Neural crest cell (in vitro differentiated cells): ENCODE measurements at regions not wholly inside any gene's neighbourhood (a gene's known extent, or its start where the extent isn't known, plus 50 kb on each side); places are given as distances from the start of the nearest gene placed in this dataset.

ENCODE experiments used
- DNase-seq: peaks from one replicate; pipeline ENCODE4 v3.0.0; 2021; ENCODE audit warnings: low read depth, mixed read lengths, low spot score
- H3K27ac Mint-ChIP-seq: one replicate; pipeline ENCODE4 v1.8.0; 2021; ENCODE audit warnings: mild to moderate bottlenecking, mixed read lengths; ENCODE audit not compliant: unreplicated experiment
- H3K27me3 Mint-ChIP-seq: 2 replicates; pipeline ENCODE4 v1.8.0; 2021; ENCODE audit warnings: low read depth, mild to moderate bottlenecking, mixed read lengths
- H3K36me3 Mint-ChIP-seq: 2 replicates; pipeline ENCODE4 v1.8.0; 2021; ENCODE audit warnings: low read depth, mild to moderate bottlenecking, mixed read lengths
- H3K4me1 Mint-ChIP-seq: 2 replicates; pipeline ENCODE4 v1.8.0; 2021; ENCODE audit warnings: mixed read lengths
- H3K4me3 Mint-ChIP-seq: one replicate; pipeline ENCODE4 v1.8.0; 2021; ENCODE audit warnings: mild to moderate bottlenecking, mixed read lengths
- H3K9me3 Mint-ChIP-seq: 2 replicates; pipeline ENCODE4 v1.8.0; 2021; ENCODE audit warnings: mixed read lengths
- TF ChIP-seq, protein P1 (sequence below): fragments of 200-600 bp; sonication (generic); conservative IDR thresholded peaks from 2 replicates; pipeline ENCODE4 v1.5.0; 2021; ENCODE audit warnings: antibody characterized with exemption, mild to moderate bottlenecking

DNA sequence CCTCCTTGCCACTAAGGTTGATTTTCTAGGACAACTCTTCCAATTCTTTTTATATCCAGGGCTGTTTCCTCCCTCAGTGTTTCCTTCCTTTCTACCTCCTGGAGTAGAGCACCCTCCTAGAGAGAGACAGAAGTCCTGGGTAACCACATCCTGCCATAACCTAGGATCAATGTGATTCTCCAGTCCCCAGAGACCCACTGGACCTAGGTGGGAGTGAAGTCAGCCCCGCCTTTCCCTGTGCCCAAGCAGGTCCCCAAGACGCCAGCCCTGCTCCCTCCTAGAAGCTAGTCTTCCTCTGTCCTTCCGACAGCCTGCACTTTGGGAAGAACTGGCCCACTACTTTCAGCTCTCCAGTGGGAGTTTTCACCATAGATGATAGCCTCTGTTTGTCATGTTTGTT, 166.8 kb upstream of the PLEKHG7 start:
- Mint-ChIP-seq H3K4me3 (no peak overlapping the region), H3K4me1 (peaks cover 28% of the 10 kb centered on the region), H3K27ac (no peak overlapping the region), H3K36me3 (no peaks in the 10 kb centered on the region), H3K9me3 (no peaks in the 10 kb centered on the region), H3K27me3 (no peaks in the 10 kb centered on the region)
- no peak for DNase-seq
- TF ChIP-seq, protein P1, sequence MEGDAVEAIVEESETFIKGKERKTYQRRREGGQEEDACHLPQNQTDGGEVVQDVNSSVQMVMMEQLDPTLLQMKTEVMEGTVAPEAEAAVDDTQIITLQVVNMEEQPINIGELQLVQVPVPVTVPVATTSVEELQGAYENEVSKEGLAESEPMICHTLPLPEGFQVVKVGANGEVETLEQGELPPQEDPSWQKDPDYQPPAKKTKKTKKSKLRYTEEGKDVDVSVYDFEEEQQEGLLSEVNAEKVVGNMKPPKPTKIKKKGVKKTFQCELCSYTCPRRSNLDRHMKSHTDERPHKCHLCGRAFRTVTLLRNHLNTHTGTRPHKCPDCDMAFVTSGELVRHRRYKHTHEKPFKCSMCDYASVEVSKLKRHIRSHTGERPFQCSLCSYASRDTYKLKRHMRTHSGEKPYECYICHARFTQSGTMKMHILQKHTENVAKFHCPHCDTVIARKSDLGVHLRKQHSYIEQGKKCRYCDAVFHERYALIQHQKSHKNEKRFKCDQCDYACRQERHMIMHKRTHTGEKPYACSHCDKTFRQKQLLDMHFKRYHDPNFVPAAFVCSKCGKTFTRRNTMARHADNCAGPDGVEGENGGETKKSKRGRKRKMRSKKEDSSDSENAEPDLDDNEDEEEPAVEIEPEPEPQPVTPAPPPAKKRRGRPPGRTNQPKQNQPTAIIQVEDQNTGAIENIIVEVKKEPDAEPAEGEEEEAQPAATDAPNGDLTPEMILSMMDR, result no peak

DNA sequence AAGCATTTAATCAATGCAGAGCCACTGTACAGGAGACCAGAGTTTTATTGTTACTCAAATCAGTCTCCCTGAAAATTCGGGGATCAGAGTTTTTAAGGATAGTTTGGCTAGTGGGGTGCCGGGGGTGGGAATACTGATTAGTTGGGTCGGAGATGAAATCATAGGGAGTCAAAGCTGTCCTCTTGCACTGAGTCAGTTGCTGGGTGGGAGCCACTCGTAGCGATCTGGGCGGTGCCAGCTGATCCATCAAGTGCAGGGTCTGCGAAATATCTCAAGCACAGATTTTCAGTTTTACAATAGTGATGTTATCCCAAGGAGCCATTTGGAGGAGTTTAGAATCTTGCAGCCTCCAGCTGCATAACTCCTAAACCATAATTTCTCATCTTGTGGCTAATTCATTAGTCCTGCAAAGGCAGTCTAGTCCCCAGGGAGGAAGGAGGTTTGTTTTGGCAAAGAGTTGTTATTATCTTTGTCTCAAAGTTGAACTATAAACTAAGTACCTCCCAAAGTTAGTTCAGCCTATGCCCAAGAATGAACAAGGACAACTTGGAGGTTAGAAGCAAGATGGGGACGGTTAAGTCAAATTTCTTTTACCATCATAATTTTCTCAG, 169.4 kb upstream of the PLEKHG7 start:
- no peaks in the 10 kb centered on the region for H3K9me3 Mint-ChIP-seq
- H3K27me3 Mint-ChIP-seq, result no peaks in the 10 kb centered on the region
- no peaks in the 10 kb centered on the region for H3K36me3 Mint-ChIP-seq

DNA sequence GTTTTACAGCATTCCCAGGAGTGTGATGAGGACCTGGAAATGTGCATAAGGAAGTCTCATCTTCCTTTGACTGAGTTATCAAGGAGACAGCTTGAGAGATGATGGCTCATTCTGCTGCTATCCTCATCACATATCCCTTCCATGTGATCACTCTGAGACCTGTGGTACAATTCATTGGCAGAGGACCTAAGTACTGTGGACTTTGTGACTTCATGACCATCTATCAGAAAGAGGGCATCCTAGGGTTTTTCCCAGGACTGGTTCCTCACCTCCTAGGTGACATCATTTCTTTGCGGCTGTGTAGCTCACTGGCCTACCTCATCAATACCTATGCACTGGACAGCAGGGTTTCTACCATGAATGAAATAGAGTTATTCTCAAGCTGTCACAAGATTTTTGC, 172.1 kb upstream of the PLEKHG7 start:
- Mint-ChIP-seq H3K4me3 (no peak overlapping the region), H3K4me1 (peaks cover 9% of the 10 kb centered on the region), H3K27me3 (no peaks in the 10 kb centered on the region), H3K36me3 (no peaks in the 10 kb centered on the region), H3K9me3 (no peaks in the 10 kb centered on the region), H3K27ac (no peak overlapping the region)
- TF ChIP-seq, protein P1, result no peak
- no peak for DNase-seq

More for the DNA sequence above, 169.4 kb upstream of the PLEKHG7 start:
- Mint-ChIP-seq H3K27ac (no peak overlapping the region), H3K4me3 (no peak overlapping the region), H3K4me1 (peaks cover 4% of the 10 kb centered on the region)
- TF ChIP-seq, protein P1, result no peak
- DNase-seq, result no peak

DNA sequence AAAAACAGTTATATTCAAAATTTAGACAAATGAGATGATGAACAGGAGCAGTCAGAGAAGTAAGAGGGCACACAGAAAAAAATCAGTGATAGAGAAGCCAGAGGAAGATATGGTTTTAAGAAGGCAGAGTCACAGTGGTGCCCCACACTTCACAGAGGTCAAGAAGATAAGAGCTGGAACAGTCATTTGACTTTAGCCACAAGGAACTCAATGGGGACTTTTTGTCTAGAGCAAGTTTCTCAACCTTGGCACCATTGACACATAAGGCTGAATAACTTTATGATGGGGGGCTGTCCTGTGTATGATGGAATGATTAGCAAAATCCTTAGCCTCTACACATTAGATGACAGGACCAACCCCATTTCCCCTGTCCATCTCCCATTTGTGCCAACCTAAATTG, 172.8 kb upstream of the PLEKHG7 start:
- Mint-ChIP-seq H3K9me3 (no peaks in the 10 kb centered on the region), H3K4me3 (no peak overlapping the region), H3K4me1 (peaks cover 9% of the 10 kb centered on the region), H3K36me3 (no peaks in the 10 kb centered on the region), H3K27ac (no peak overlapping the region), H3K27me3 (no peaks in the 10 kb centered on the region)
- no peak for DNase-seq
- TF ChIP-seq, protein P1, result no peak

DNA sequence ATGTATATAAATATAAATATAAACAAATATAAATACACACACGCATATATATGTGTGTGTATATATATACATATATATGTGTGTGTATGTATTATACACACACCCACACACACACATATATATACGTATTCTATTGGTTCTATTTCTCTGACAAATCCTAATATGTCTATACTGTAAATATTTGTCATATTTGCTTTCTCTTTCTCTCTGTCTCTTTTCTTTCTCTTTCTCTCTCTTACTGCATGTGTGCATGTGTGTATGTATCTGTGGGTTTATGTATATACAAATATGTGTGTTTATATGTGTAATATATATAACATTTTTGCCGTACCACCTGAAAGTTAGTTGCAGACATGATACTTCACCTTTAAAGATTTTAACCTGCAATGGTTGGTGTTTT, 174.2 kb upstream of the PLEKHG7 start:
- peaks cover under 1% of the 10 kb centered on the region for H3K9me3 Mint-ChIP-seq
- H3K27me3 Mint-ChIP-seq, result no peaks in the 10 kb centered on the region
- no peaks in the 10 kb centered on the region for H3K36me3 Mint-ChIP-seq
- peaks cover 9% of the 10 kb centered on the region for H3K4me1 Mint-ChIP-seq
- H3K4me3 Mint-ChIP-seq, result no peak overlapping the region
- TF ChIP-seq, protein P1, result no peak
- DNase-seq, result no peak
- H3K27ac Mint-ChIP-seq, result no peak overlapping the region

DNA sequence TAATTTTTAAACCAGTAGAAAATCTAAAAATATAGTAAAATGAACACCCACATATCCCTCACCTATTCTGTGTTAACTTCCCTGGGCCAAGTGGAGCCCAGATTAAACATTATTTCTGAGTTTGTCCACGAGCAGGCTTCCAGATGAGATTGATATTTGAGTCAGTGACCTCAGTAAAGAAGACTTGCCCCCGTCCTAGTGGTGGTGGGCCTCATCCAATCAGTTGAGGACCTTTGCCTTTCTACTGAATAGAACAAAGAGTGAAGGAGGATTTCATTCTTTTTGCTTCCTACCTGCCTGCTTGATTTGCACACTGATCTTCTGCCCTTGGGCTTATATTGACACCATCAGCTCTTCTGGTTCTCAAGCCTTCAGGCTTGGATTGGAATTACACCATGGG, 174.7 kb upstream of the PLEKHG7 start:
- Mint-ChIP-seq H3K27ac (no peak overlapping the region), H3K4me1 (peaks cover 9% of the 10 kb centered on the region), H3K27me3 (no peaks in the 10 kb centered on the region), H3K4me3 (no peak overlapping the region), H3K36me3 (no peaks in the 10 kb centered on the region), H3K9me3 (peaks cover 3% of the 10 kb centered on the region)
- DNase-seq, result no peak
- TF ChIP-seq, protein P1, result no peak
